NCI-H1694 (cell line): ENCODE measurements at regions not wholly inside any gene's neighbourhood (a gene's known extent, or its start where the extent isn't known, plus 50 kb on each side); places are given as distances from the start of the nearest gene placed in this dataset.
"Not testable (repeated sequence)": the region's sequence is repeated elsewhere in the genome, so short reads cannot be mapped to it uniquely, and the experiment has no call there.

Experiments
- DNase-seq: peaks from one replicate; lab custom pipeline; 2025; lab: John Stamatoyannopoulos, UW

GRCh38 chr10:64574371-64574770 is 1053.2 kb downstream of the REEP3 start:
- DNase-seq: no peak

GRCh38 chr10:64576497-64576896 is 1055.3 kb downstream of the REEP3 start:
- no peak for DNase-seq

GRCh38 chr10:64578757-64579156 is 1057.6 kb downstream of the REEP3 start:
- DNase-seq: not testable (repeated sequence)

GRCh38 chr10:64586934-64587503 is 1065.8 kb downstream of the REEP3 start:
- DNase-seq: no peak

- no peak for DNase-seq
Measured at GRCh38 chr10:64594072-64594471, 1072.9 kb downstream of the REEP3 start.

- DNase-seq: no peak
Measured at GRCh38 chr10:64598600-64598999, 1077.4 kb downstream of the REEP3 start.

GRCh38 chr10:64601298-64601697 is 1080.1 kb downstream of the REEP3 start:
- no peak for DNase-seq

- no peak for DNase-seq
Measured at GRCh38 chr10:64617085-64617484, 1095.9 kb downstream of the REEP3 start.

- no peak for DNase-seq
Measured at GRCh38 chr10:64619102-64619501, 1097.9 kb downstream of the REEP3 start.

GRCh38 chr10:64626924-64627323 is 1105.7 kb downstream of the REEP3 start:
- DNase-seq: no peak

- DNase-seq: no peak
Measured at GRCh38 chr10:64630534-64630933, 1109.3 kb downstream of the REEP3 start.

GRCh38 chr10:64635906-64636305 is 1114.7 kb downstream of the REEP3 start:
- no peak for DNase-seq

- no peak for DNase-seq
Measured at GRCh38 chr10:64636461-64636860, 1115.3 kb downstream of the REEP3 start.

- no peak for DNase-seq
Measured at GRCh38 chr10:64637939-64638338, 1116.7 kb downstream of the REEP3 start.

- DNase-seq: no peak
Measured at GRCh38 chr10:64648915-64649314, 1127.7 kb downstream of the REEP3 start.

GRCh38 chr10:64658528-64658927 is 1137.3 kb downstream of the REEP3 start:
- no peak for DNase-seq

GRCh38 chr10:64659311-64659710 is 1138.1 kb downstream of the REEP3 start:
- no peak for DNase-seq

- no peak for DNase-seq
Measured at GRCh38 chr10:64682043-64682442, 1160.8 kb downstream of the REEP3 start.

- DNase-seq: no peak
Measured at GRCh38 chr10:64690194-64690593, 1169.0 kb downstream of the REEP3 start.

GRCh38 chr10:64699244-64699643 is 1178.0 kb downstream of the REEP3 start:
- no peak for DNase-seq

- not testable (repeated sequence) for DNase-seq
Measured at GRCh38 chr10:64702086-64702485, 1180.9 kb downstream of the REEP3 start.

- no peak for DNase-seq
Measured at GRCh38 chr10:64708884-64709681, 1187.9 kb downstream of the REEP3 start.

- DNase-seq: no peak
Measured at GRCh38 chr10:64726466-64726865, 1205.3 kb downstream of the REEP3 start.

- no peak for DNase-seq
Measured at GRCh38 chr10:64731016-64731415, 1209.8 kb downstream of the REEP3 start.
